Fibroblast of lung (primary cell): ENCODE measurements at regions not wholly inside any gene's neighbourhood (a gene's known extent, or its start where the extent isn't known, plus 50 kb on each side); places are given as distances from the start of the nearest gene placed in this dataset.

ENCODE experiments used
- CTCF ChIP-seq, 2 donors: IDR thresholded peaks in 1 of 2; conservative IDR thresholded peaks in 1 of 2; 1 replicate in 1 of 2; 2 replicates in 1 of 2; pipeline ENCODE4 v1.5.1; 2011 to 2012; ENCODE audit warnings: low read length in 2 of 2, control low read depth in 1 of 2, inconsistent platforms in 1 of 2, low read depth in 1 of 2, mild to moderate bottlenecking in 1 of 2
- EZH2 ChIP-seq: IDR thresholded peaks from 2 replicates; pipeline ENCODE4 v1.5.1; 2012; ENCODE audit warnings: low read length, control low read depth, mild to moderate bottlenecking; ENCODE audit errors: missing control alignments

DNA sequence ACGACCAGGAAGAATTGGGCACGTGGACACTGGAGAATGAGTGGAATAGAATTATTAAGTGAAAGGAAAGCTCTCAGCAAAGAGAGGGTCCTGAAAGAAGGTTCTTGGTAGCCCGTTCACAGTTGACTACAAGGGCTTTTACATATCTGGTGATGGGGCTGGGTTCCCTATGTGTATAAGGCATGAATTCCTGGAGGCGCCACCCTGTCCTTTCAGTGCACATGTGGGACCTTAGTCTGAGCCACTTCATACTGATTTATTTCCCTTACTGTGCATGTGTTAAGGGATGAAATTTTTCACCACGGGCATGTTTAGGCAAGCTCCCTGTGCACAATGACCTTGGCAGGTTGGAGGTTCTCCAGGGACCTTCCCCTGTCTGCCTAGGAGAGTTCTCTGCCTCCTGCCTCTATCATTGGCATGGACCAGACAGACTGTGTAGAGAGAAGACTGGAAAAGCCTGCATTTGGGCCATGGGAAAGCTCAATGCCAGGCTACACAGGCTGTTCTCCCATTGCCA lies 145.9 kb upstream of the ITGB1 start:
- no peak for TF ChIP-seq CTCF (conservative IDR thresholded peaks at IDR 0.05 in 1 of 2, IDR thresholded peaks at IDR 0.05 in 1 of 2; ENCODE audit: low read depth in 1 of 2, low read length in 2 of 2)
- TF ChIP-seq EZH2: no peak
